HG03354 (cell line): ENCODE measurements at regions not wholly inside any gene's neighbourhood (a gene's known extent, or its start where the extent isn't known, plus 50 kb on each side); places are given as distances from the start of the nearest gene placed in this dataset.
"Not testable (repeated sequence)": the region's sequence is repeated elsewhere in the genome, so short reads cannot be mapped to it uniquely, and the experiment has no call there.

Experiments
- ATAC-seq: cut with Tn5 transposase; IDR thresholded peaks from one replicate; pipeline ENCODE4 v1.9.1; 2021; ENCODE audit warnings: mild to moderate bottlenecking; ENCODE audit not compliant: unreplicated experiment, poor library complexity, severe bottlenecking

GRCh38 chr4:176616151-176616550, 176.6 kb downstream of the VEGFC start:
- no peak for ATAC-seq

GRCh38 chr4:176618138-176618537, 174.6 kb downstream of the VEGFC start:
- ATAC-seq = no peak

- ATAC-seq = no peak
Measured at GRCh38 chr4:176619430-176619829, 173.3 kb downstream of the VEGFC start.

GRCh38 chr4:176622251-176622948, 170.3 kb downstream of the VEGFC start:
- ATAC-seq = no peak

- ATAC-seq = not testable (repeated sequence)
Measured at GRCh38 chr4:176624983-176625610, 167.6 kb downstream of the VEGFC start.

GRCh38 chr4:176627916-176628315, 164.8 kb downstream of the VEGFC start:
- ATAC-seq = no peak

GRCh38 chr4:176631611-176632010, 161.1 kb downstream of the VEGFC start:
- ATAC-seq = no peak
